GM18951 (cell line): ENCODE measurements at regions not wholly inside any gene's neighbourhood (a gene's known extent, or its start where the extent isn't known, plus 50 kb on each side); places are given as distances from the start of the nearest gene placed in this dataset.

Experiments used
- POLR2A ChIP-seq: IDR thresholded peaks from 4 replicates; pipeline ENCODE4 v1.6.1; 2011; ENCODE audit warnings: mild to moderate bottlenecking; ENCODE audit not compliant: insufficient read length, insufficient read depth; ENCODE audit errors: extremely low read depth
- in situ Hi-C: fragments of 300-500 bp; cut with MboI; formaldehyde crosslinking; loops from one replicate; pipeline ENCODE4 v1.12.0; 2022; ENCODE audit warnings: low sequenced_read_pairs, mixed read lengths, inconsistent platforms; ENCODE audit not compliant: unreplicated experiment

GRCh38 chr1:87968197-87968955 is 639.7 kb downstream of the LMO4 start:
- in situ Hi-C loops: loop anchor here (25.0 kb wide), 2 partner anchors 656 to 831 kb away; no protein-coding TSS in a partner anchor

GRCh38 chr1:87969040-87969439 is 640.4 kb downstream of the LMO4 start:
- TF ChIP-seq POLR2A: no peak
- in situ Hi-C loops: loop anchor here (25.0 kb wide), 2 partner anchors 657 to 832 kb away; no protein-coding TSS in a partner anchor

More at GRCh38 chr1:87968197-87968955, 639.7 kb downstream of the LMO4 start:
- TF ChIP-seq POLR2A: no peak

GRCh38 chr1:87972811-87973210 is 644.1 kb downstream of the LMO4 start:
- in situ Hi-C loops: loop anchor here (25.0 kb wide), 2 partner anchors 661 to 836 kb away; no protein-coding TSS in a partner anchor
- TF ChIP-seq POLR2A: no peak

- in situ Hi-C loops: loop anchor here (25.0 kb wide), 2 partner anchors 662 to 837 kb away; no protein-coding TSS in a partner anchor
- no peak for TF ChIP-seq POLR2A
Observed at GRCh38 chr1:87973896-87974295, 645.2 kb downstream of the LMO4 start.

- in situ Hi-C loops: no loop called here
- TF ChIP-seq POLR2A: no peak
Observed at GRCh38 chr1:87976316-87976715, 647.6 kb downstream of the LMO4 start.

- no peak for TF ChIP-seq POLR2A
- in situ Hi-C loops: no loop called here
Observed at GRCh38 chr1:87977145-87977544, 648.5 kb downstream of the LMO4 start.

- in situ Hi-C loops: no loop called here
- TF ChIP-seq POLR2A: no peak
Observed at GRCh38 chr1:87979079-87979478, 650.4 kb downstream of the LMO4 start.

GRCh38 chr1:87980494-87980893 is 651.8 kb downstream of the LMO4 start:
- in situ Hi-C loops: no loop called here

GRCh38 chr1:87981386-87981785 is 652.7 kb downstream of the LMO4 start:
- in situ Hi-C loops: no loop called here
- no peak for TF ChIP-seq POLR2A

More at GRCh38 chr1:87980494-87980893, 651.8 kb downstream of the LMO4 start:
- TF ChIP-seq POLR2A: no peak

- no peak for TF ChIP-seq POLR2A
Observed at GRCh38 chr1:87981810-87982209, 653.1 kb downstream of the LMO4 start.

GRCh38 chr1:87983841-87984240 is 655.2 kb downstream of the LMO4 start:
- no peak for TF ChIP-seq POLR2A

More at GRCh38 chr1:87981810-87982209, 653.1 kb downstream of the LMO4 start:
- in situ Hi-C loops: no loop called here

GRCh38 chr1:87985071-87985470 is 656.4 kb downstream of the LMO4 start:
- in situ Hi-C loops: no loop called here
- TF ChIP-seq POLR2A: no peak

More at GRCh38 chr1:87983841-87984240, 655.2 kb downstream of the LMO4 start:
- in situ Hi-C loops: no loop called here

GRCh38 chr1:87986130-87986866 is 657.6 kb downstream of the LMO4 start:
- in situ Hi-C loops: no loop called here
- TF ChIP-seq POLR2A: no peak
